HK-2 (cell line): ENCODE measurements at regions not wholly inside any gene's neighbourhood (a gene's known extent, or its start where the extent isn't known, plus 50 kb on each side); places are given as distances from the start of the nearest gene placed in this dataset.

Experiments
- DNase-seq: peaks from one replicate; pipeline ENCODE4 v3.0.0-alpha.2; 2018; ENCODE audit not compliant: unreplicated experiment

DNA sequence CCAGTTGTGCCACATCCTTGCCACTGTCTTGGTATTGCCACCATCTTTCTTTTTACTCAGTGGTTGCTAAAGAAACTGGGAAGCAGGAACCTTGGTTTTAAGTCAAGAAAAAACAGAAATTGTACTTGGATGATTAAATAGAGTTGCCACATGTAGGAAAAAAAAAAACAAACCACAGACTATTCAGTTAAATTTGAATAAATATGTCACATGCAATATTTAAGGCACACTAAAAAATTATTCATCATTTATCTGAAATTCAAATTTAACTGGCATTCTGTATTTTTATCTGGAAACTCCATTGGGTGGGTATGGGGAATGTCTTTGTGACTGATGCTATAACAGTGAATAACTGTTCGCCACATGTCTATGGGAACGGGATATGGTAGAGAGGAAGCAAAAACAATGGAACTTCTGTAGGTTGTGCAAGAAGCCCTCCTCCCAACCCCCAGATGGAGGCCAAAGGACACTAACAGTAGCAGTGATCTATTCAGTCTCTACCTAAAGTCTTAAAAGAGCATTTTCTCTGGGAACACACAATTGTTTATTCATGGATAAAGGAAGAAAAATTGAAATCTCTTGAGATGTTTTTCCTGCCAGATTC is 57.0 kb upstream of the PLAC8 start:
- DNase-seq = no peak

DNA sequence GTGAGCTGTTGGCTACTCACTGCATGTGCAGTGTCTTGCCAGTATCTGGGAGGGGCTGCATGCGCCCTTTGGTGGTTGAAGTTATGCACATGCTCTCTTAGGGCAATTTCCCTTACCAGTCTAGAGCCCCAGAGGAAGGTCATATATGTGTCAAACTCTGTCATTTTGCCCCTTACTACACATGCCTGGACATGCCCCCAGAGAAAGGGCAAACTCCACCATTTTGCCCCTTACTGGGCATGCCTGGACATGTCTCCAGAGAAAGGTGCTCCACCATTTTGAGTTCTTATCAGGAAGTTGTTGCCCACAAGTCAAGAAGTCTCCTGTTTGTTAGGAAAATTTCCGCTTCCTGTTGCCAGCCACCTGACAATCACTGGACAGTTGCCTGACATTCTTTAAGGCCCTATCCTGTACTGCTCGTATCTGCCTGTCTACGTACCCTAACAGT is 56.4 kb upstream of the PLAC8 start:
- no peak for DNase-seq
